Gastrocnemius medialis (tissue), 4 donors: ENCODE measurements at regions not wholly inside any gene's neighbourhood (a gene's known extent, or its start where the extent isn't known, plus 50 kb on each side); places are given as distances from the start of the nearest gene placed in this dataset.
A peak's percentile ranks its signal among the peaks of the same experiment; 100 is the strongest.

ENCODE experiments used
- ATAC-seq, 2 donors: fragments of 150-250 bp; one replicate each; pipeline ENCODE4 v1.9.1; 2016
- DNase-seq, 2 donors: peaks; one replicate each; pipeline ENCODE4 v3.0.0-alpha.2; 2019
- H3K27ac ChIP-seq, 4 donors: fragments of 200-600 bp; sonication (generic); 1 replicate in 1 of 4; 2 replicates in 3 of 4; pipeline ENCODE4 v1.5.1; 2016 to 2018; ENCODE audit warnings: mild to moderate bottlenecking in 2 of 4, moderate library complexity in 1 of 4
- H3K27me3 ChIP-seq, 3 donors: fragments of 200-600 bp; sonication (generic) in 2 of 3; 1 replicate in 1 of 3; 2 replicates in 2 of 3; pipeline versions ENCODE4 v1.5.1 to v1.6.0; 2016 to 2019; ENCODE audit warnings: mild to moderate bottlenecking in 1 of 3, moderate library complexity in 1 of 3
- H3K36me3 ChIP-seq, 2 donors: fragments of 200-600 bp; sonication (generic) in 1 of 2; one replicate each; pipeline ENCODE4 v1.5.1; 2017 to 2018
- H3K4me1 ChIP-seq, 2 donors: fragments of 200-600 bp; sonication (generic) in 1 of 2; one replicate each; pipeline ENCODE4 v1.5.1; 2016 to 2017; ENCODE audit warnings: mild to moderate bottlenecking in 2 of 2
- H3K4me3 ChIP-seq, 4 donors: fragments of 200-600 bp; sonication (generic) in 3 of 4; 1 replicate in 1 of 4; 2 replicates in 3 of 4; pipeline ENCODE4 v1.5.1; 2016 to 2019; ENCODE audit warnings: mild to moderate bottlenecking in 2 of 4
- H3K9me3 ChIP-seq, 3 donors: fragments of 200-600 bp; sonication (generic) in 2 of 3; 1 replicate in 1 of 3; 2 replicates in 2 of 3; pipeline ENCODE4 v1.5.1; 2016 to 2019
- CTCF ChIP-seq, 5 experiments: fragments of 450-650 bp in 3 of 5; fragments of 200-600 bp in 2 of 5; sonication (generic) in 2 of 5; IDR thresholded peaks in 4 of 5; conservative IDR thresholded peaks in 1 of 5; 1 replicate in 4 of 5; 2 replicates in 1 of 5; pipeline ENCODE4 v1.5.1; 2016 to 2019; ENCODE audit warnings: antibody characterized with exemption in 5 of 5, mild to moderate bottlenecking in 3 of 5, moderate library complexity in 3 of 5
- POLR2A ChIP-seq, 2 donors: fragments of 450-650 bp; IDR thresholded peaks; one replicate each; pipeline ENCODE4 v1.6.1; 2017; ENCODE audit warnings: antibody characterized with exemption in 2 of 2, mild to moderate bottlenecking in 2 of 2, moderate library complexity in 2 of 2
- in situ Hi-C, 4 donors: fragments of 200-750 bp; cut with MboI; loops; one replicate each; pipeline versions ENCODE4 v1.15.0 to v1.8.0; 2017; ENCODE audit warnings: low sequenced_read_pairs in 4 of 4
- intact Hi-C: fragments of 100-400 bp; cut with DNase I; formaldehyde crosslinking; loops from one replicate; pipeline ENCODE4 v1.15.1; 2023; ENCODE audit warnings: low total_unique reads

GRCh38 chr12:94047781-94048567 lies 100.4 kb upstream of the PLXNC1 start:
- peak overlapping the region; percentile 57 to 79 (median 69) for H3K27ac ChIP-seq
- in situ Hi-C loops = no loop called here
- no peaks in the 10 kb centered on the region for H3K27me3 ChIP-seq
- no peaks in the 10 kb centered on the region for H3K36me3 ChIP-seq
- DNase-seq (peak in 1 of 2 donors; percentile 34), ATAC-seq (peak; percentile 92)
- H3K9me3 ChIP-seq = no peaks in the 10 kb centered on the region
- intact Hi-C loops = loop anchor here (5.0 kb wide), 2 partner anchors 54 to 56 kb away; no protein-coding TSS in a partner anchor
- TF ChIP-seq POLR2A (IDR thresholded peaks at IDR 0.05) = no peak
- TF ChIP-seq CTCF (IDR thresholded peaks at IDR 0.05 in 4 of 5, conservative IDR thresholded peaks at IDR 0.05 in 1 of 5) = no peak
- peak overlapping the region in 3 of 4 donors; percentile 10 to 42 (median 26) for H3K4me3 ChIP-seq
- H3K4me1 ChIP-seq = peaks cover 9 to 15% of the 10 kb centered on the region in 2 donors

DNA sequence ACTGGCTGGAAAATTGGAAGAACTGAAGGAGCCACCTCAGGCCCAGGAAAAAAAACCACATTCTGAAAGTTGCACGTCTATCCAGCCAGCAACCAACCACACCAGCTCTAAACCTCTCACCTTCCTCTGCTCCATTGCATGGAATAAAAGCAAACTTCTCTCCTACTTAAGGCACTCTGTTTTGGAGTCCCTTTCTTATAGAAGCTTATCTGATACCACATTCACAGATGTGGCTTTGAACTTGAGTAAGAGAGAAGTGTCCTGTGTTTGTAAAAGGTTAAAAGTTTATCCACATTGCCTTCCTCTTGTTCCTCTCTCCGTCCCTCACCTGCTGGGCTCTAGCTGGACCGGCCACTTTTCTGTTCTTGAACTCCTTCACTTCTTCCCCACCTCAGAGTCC lies 99.6 kb upstream of the PLXNC1 start:
- DNase-seq (no peak), ATAC-seq (no peak)
- H3K27me3 ChIP-seq = no peaks in the 10 kb centered on the region
- H3K4me3 ChIP-seq = no peak overlapping the region
- in situ Hi-C loops = no loop called here
- TF ChIP-seq CTCF (IDR thresholded peaks at IDR 0.05 in 4 of 5, conservative IDR thresholded peaks at IDR 0.05 in 1 of 5) (no peak), POLR2A (IDR thresholded peaks at IDR 0.05) (no peak)
- H3K36me3 ChIP-seq = no peaks in the 10 kb centered on the region
- peaks cover 10 to 15% of the 10 kb centered on the region in 2 donors for H3K4me1 ChIP-seq
- no peaks in the 10 kb centered on the region for H3K9me3 ChIP-seq
- intact Hi-C loops = loop anchor here (5.0 kb wide), 2 partner anchors 54 to 56 kb away; no protein-coding TSS in a partner anchor
- peak overlapping the region in 3 of 4 donors; percentile 64 to 79 (median 74) for H3K27ac ChIP-seq

DNA sequence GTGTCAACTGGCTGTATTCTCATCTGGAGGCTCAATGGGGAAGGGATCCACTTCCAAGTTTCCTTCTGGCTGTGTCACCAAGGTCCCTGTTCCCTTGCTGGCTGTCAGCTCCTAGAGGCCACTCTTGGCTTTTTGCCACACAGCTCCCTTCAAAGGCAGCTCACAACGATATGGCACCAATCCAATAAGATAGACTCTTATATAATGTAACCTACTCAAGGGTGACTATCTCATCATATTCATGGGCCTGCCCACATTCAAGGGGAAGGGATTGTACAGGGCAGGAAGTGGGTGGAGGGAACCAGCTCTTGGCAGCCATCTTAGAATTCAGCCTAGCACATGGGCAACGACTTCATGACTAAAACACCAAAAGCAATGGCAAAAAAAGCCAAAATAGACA lies 98.7 kb upstream of the PLXNC1 start:
- Histone ChIP-seq H3K27me3 (no peaks in the 10 kb centered on the region), H3K9me3 (no peaks in the 10 kb centered on the region), H3K4me3 (no peak overlapping the region), H3K36me3 (no peaks in the 10 kb centered on the region), H3K27ac (no peak overlapping the region), H3K4me1 (peaks cover 10 to 15% of the 10 kb centered on the region in 2 donors)
- in situ Hi-C loops = no loop called here
- no peak for ATAC-seq
- DNase-seq = no peak
- intact Hi-C loops = loop anchor here (5.0 kb wide), 2 partner anchors 53 to 57 kb away; no protein-coding TSS in a partner anchor
- no peak for TF ChIP-seq POLR2A (IDR thresholded peaks at IDR 0.05)
- no peak for TF ChIP-seq CTCF (IDR thresholded peaks at IDR 0.05 in 4 of 5, conservative IDR thresholded peaks at IDR 0.05 in 1 of 5)

- no peak for ATAC-seq
- no peak for DNase-seq
- intact Hi-C loops (loop anchor here (2.0 kb wide), 1 partner anchor 19 kb away; no protein-coding TSS in a partner anchor), in situ Hi-C loops (no loop called here)
- H3K27ac ChIP-seq = no peak overlapping the region
- no peak overlapping the region for H3K4me3 ChIP-seq
- no peaks in the 10 kb centered on the region for H3K9me3 ChIP-seq
- H3K27me3 ChIP-seq = no peaks in the 10 kb centered on the region
- H3K4me1 ChIP-seq = peaks cover 1 to 3% of the 10 kb centered on the region in 2 donors
- no peak for TF ChIP-seq POLR2A (IDR thresholded peaks at IDR 0.05)
- TF ChIP-seq CTCF (IDR thresholded peaks at IDR 0.05 in 4 of 5, conservative IDR thresholded peaks at IDR 0.05 in 1 of 5) = no peak
- no peaks in the 10 kb centered on the region for H3K36me3 ChIP-seq
Observed at GRCh38 chr12:94053676-94054075, 94.7 kb upstream of the PLXNC1 start.
